H9 (cell line): ENCODE measurements at regions not wholly inside any gene's neighbourhood (a gene's known extent, or its start where the extent isn't known, plus 50 kb on each side); places are given as distances from the start of the nearest gene placed in this dataset.

ENCODE experiments used
- DNase-seq: peaks from one replicate; pipeline ENCODE4 v3.0.0-alpha.2; 2017
- H2AFZ ChIP-seq: one replicate; pipeline ENCODE4 v1.6.1; 2013; ENCODE audit warnings: mild to moderate bottlenecking, low read length, control low read depth, moderate library complexity
- H2AK5ac ChIP-seq: 2 replicates; pipeline ENCODE4 v1.6.1; 2013; ENCODE audit warnings: low read length, control low read depth, mixed read lengths; ENCODE audit not compliant: insufficient read length
- H2BK120ac ChIP-seq: one replicate; pipeline ENCODE4 v1.6.1; 2013; ENCODE audit warnings: low read depth, mild to moderate bottlenecking, low read length, control low read depth, inconsistent platforms; ENCODE audit not compliant: poor library complexity, severe bottlenecking
- H2BK12ac ChIP-seq: 2 replicates; pipeline ENCODE4 v1.6.1; 2013; ENCODE audit warnings: low read length, control low read depth, mixed read lengths, low read depth; ENCODE audit not compliant: insufficient read length
- H2BK15ac ChIP-seq: 2 replicates; pipeline ENCODE4 v1.6.1; 2013; ENCODE audit warnings: low read depth, low read length, control low read depth
- H2BK20ac ChIP-seq: one replicate; pipeline ENCODE4 v1.6.1; 2013; ENCODE audit warnings: low read depth, mild to moderate bottlenecking, low read length, control low read depth, inconsistent platforms; ENCODE audit not compliant: poor library complexity, severe bottlenecking
- H2BK5ac ChIP-seq: 2 replicates; pipeline ENCODE4 v1.6.1; 2013; ENCODE audit warnings: low read length, control low read depth, mixed read lengths; ENCODE audit not compliant: insufficient read length
- H3K14ac ChIP-seq: 2 replicates; pipeline ENCODE4 v1.6.1; 2013; ENCODE audit warnings: low read length, control low read depth; ENCODE audit not compliant: insufficient read depth
- H3K18ac ChIP-seq: 2 replicates; pipeline ENCODE4 v1.6.1; 2013; ENCODE audit warnings: low read depth, mild to moderate bottlenecking, mixed read lengths, low read length, control low read depth; ENCODE audit not compliant: insufficient read length
- H3K23ac ChIP-seq: 2 replicates; pipeline ENCODE4 v1.6.1; 2013; ENCODE audit warnings: low read length, control low read depth, mixed read lengths, low read depth; ENCODE audit not compliant: insufficient read length
- H3K23me2 ChIP-seq: 2 replicates; pipeline ENCODE4 v1.6.1; 2013; ENCODE audit warnings: low read depth, mild to moderate bottlenecking, mixed read lengths, low read length, control low read depth; ENCODE audit not compliant: insufficient read length, poor library complexity, severe bottlenecking
- H3K27ac ChIP-seq: 2 replicates; pipeline ENCODE4 v1.5.1; 2013; ENCODE audit warnings: low read length, control low read depth, mixed read lengths, low read depth; ENCODE audit not compliant: insufficient read length
- H3K27me3 ChIP-seq: 2 replicates; pipeline ENCODE4 v1.6.1; 2013; ENCODE audit warnings: low read length, control low read depth, inconsistent platforms; ENCODE audit not compliant: insufficient read depth
- H3K4ac ChIP-seq: 2 replicates; pipeline ENCODE4 v1.6.1; 2013; ENCODE audit warnings: low read depth, mild to moderate bottlenecking, control low read depth, inconsistent platforms, low read length, moderate library complexity
- H3K4me1 ChIP-seq: 2 replicates; pipeline ENCODE4 v1.6.1; 2013; ENCODE audit warnings: low read length, control low read depth, inconsistent platforms; ENCODE audit not compliant: insufficient read depth
- H3K4me2 ChIP-seq: 2 replicates; pipeline ENCODE4 v1.6.1; 2013; ENCODE audit warnings: low read length, control low read depth, mixed read lengths; ENCODE audit not compliant: insufficient read length, insufficient read depth
- H3K56ac ChIP-seq: 2 replicates; pipeline ENCODE4 v1.6.1; 2013; ENCODE audit warnings: low read depth, mild to moderate bottlenecking, mixed read lengths, low read length, control low read depth; ENCODE audit not compliant: insufficient read length
- H3K79me1 ChIP-seq: 2 replicates; pipeline ENCODE4 v1.6.1; 2013; ENCODE audit warnings: low read depth, mild to moderate bottlenecking, moderate library complexity, low read length, control low read depth, inconsistent platforms; ENCODE audit not compliant: insufficient read depth, poor library complexity, severe bottlenecking
- H3K79me2 ChIP-seq: 2 replicates; pipeline ENCODE4 v1.6.1; 2013; ENCODE audit warnings: low read length, control low read depth, inconsistent platforms; ENCODE audit not compliant: insufficient read depth
- H3K9ac ChIP-seq: 2 replicates; pipeline ENCODE4 v1.6.1; 2013; ENCODE audit warnings: low read length, control low read depth, mixed read lengths; ENCODE audit not compliant: insufficient read length; ENCODE audit errors: extremely low read depth
- H3K9me3 ChIP-seq: one replicate; pipeline ENCODE4 v1.6.1; 2013; ENCODE audit warnings: low read depth, low read length, inconsistent platforms; ENCODE audit not compliant: control insufficient read depth
- H3T11ph ChIP-seq: one replicate; pipeline ENCODE4 v1.6.1; 2013; ENCODE audit warnings: mild to moderate bottlenecking, low read length, control low read depth, inconsistent platforms
- H4K20me1 ChIP-seq: one replicate; pipeline ENCODE4 v1.6.1; 2013; ENCODE audit not compliant: control insufficient read depth, insufficient read length, insufficient read depth
- H4K5ac ChIP-seq: 2 replicates; pipeline ENCODE4 v1.6.1; 2013; ENCODE audit warnings: low read depth, mild to moderate bottlenecking, mixed read lengths, low read length, control low read depth; ENCODE audit not compliant: insufficient read length
- H4K8ac ChIP-seq: replicated peaks from 2 replicates; pipeline ENCODE4 v1.6.1; 2013; ENCODE audit warnings: low read length, control low read depth, mixed read lengths, low read depth; ENCODE audit not compliant: insufficient read length
- H4K91ac ChIP-seq: 2 replicates; pipeline ENCODE4 v1.6.1; 2013; ENCODE audit warnings: low read depth, mild to moderate bottlenecking, moderate library complexity, mixed read lengths, low read length, control low read depth; ENCODE audit not compliant: insufficient read length
- H3K27ac Mint-ChIP-seq, 3 experiments: 2 replicates in 2 of 3; 3 replicates in 1 of 3; pipeline ENCODE4 v1.8.0; 2020 to 2021; ENCODE audit warnings: mixed read lengths in 3 of 3, mild to moderate bottlenecking in 1 of 3, moderate library complexity in 1 of 3
- H3K27me3 Mint-ChIP-seq: 2 replicates; pipeline ENCODE4 v1.8.0; 2021; ENCODE audit warnings: low read depth, mild to moderate bottlenecking, moderate library complexity, mixed read lengths
- H3K36me3 Mint-ChIP-seq, 3 experiments: 2 replicates in 2 of 3; 3 replicates in 1 of 3; pipeline ENCODE4 v1.8.0; 2020 to 2021; ENCODE audit warnings: low read depth in 3 of 3, mixed read lengths in 3 of 3; ENCODE audit not compliant: insufficient read depth in 1 of 3
- H3K4me1 Mint-ChIP-seq, 2 experiments: 2 replicates each; pipeline ENCODE4 v1.8.0; 2020; ENCODE audit warnings: mixed read lengths in 2 of 2
- H3K4me3 Mint-ChIP-seq, 2 experiments: 2 replicates in 1 of 2; 3 replicates in 1 of 2; pipeline ENCODE4 v1.8.0; 2020 to 2021; ENCODE audit warnings: mild to moderate bottlenecking in 2 of 2, mixed read lengths in 2 of 2, moderate library complexity in 1 of 2
- H3K9me3 Mint-ChIP-seq, 2 experiments: 2 replicates in 1 of 2; 3 replicates in 1 of 2; pipeline ENCODE4 v1.8.0; 2020; ENCODE audit warnings: mild to moderate bottlenecking in 2 of 2, mixed read lengths in 2 of 2, moderate library complexity in 1 of 2
- CTCF ChIP-seq: fragments of 200-600 bp; sonication (generic); conservative IDR thresholded peaks from 3 replicates; pipeline ENCODE4 v1.8.0; 2021; ENCODE audit warnings: antibody characterized with exemption, mild to moderate bottlenecking
- WGBS: extraction: QIAGEN DNeasy Blood & Tissue Kit; methylation state at CpG from one replicate; pipeline ENCODE4 v1.1.7; 2013; ENCODE audit warnings: missing lambda C conversion rate, low lambda C conversion rate, mixed read lengths; ENCODE audit not compliant: insufficient read length; ENCODE audit errors: extremely low coverage; 5-methylcytosine and 5-hydroxymethylcytosine counted together

GRCh38 chr15:52624262-52624661 lies 54.9 kb downstream of the ATOSA start:
- Histone ChIP-seq H4K8ac (no peak overlapping the region), H2AFZ (no peak overlapping the region), H2BK20ac (no peak overlapping the region), H2BK5ac (no peak overlapping the region), H3K9ac (no peak overlapping the region), H3K4me2 (no peak overlapping the region), H2BK120ac (no peak overlapping the region), H3K79me1 (no peaks in the 10 kb centered on the region), H2BK15ac (no peak overlapping the region), H3K4me1 (no peaks in the 10 kb centered on the region), H3K27ac (no peak overlapping the region), H3K23me2 (no peaks in the 10 kb centered on the region), H3T11ph (no peak overlapping the region), H4K91ac (no peak overlapping the region), H3K18ac (no peak overlapping the region), H4K20me1 (no peaks in the 10 kb centered on the region), H3K23ac (no peak overlapping the region), H3K56ac (no peak overlapping the region), H3K27me3 (no peaks in the 10 kb centered on the region), H3K4ac (no peak overlapping the region), H2BK12ac (no peak overlapping the region), H3K14ac (no peak overlapping the region), H4K5ac (no peak overlapping the region), H3K9me3 (no peaks in the 10 kb centered on the region), H2AK5ac (no peak overlapping the region), H3K79me2 (no peaks in the 10 kb centered on the region)
- no peaks in the 10 kb centered on the region for H3K36me3 Mint-ChIP-seq
- WGBS, result no CpG with 5 or more reads among the region's 1 CpG
- peak overlapping the region in 1 of 3 experiments; percentile 10; a peak in 1 of 7 replicates for H3K27ac Mint-ChIP-seq
- H3K4me3 Mint-ChIP-seq, result no peak overlapping the region
- no peaks in the 10 kb centered on the region for H3K4me1 Mint-ChIP-seq
- no peaks in the 10 kb centered on the region for H3K9me3 Mint-ChIP-seq
- H3K27me3 Mint-ChIP-seq, result no peaks in the 10 kb centered on the region
- DNase-seq, result no peak
- TF ChIP-seq CTCF, result no peak
